Transverse colon (tissue), 4 donors: ENCODE measurements at regions not wholly inside any gene's neighbourhood (a gene's known extent, or its start where the extent isn't known, plus 50 kb on each side); places are given as distances from the start of the nearest gene placed in this dataset.

Experiments
- EP300 ChIP-seq: sonication (generic); formaldehyde crosslinking; IDR thresholded peaks from one replicate; pipeline ENCODE4 v1.6.1; 2017; ENCODE audit warnings: antibody characterized with exemption, low read depth
- POLR2A ChIP-seq: fragments of 450-650 bp; IDR thresholded peaks from one replicate; pipeline ENCODE4 v1.6.1; 2016; ENCODE audit warnings: antibody characterized with exemption, mild to moderate bottlenecking, moderate library complexity
- POLR2AphosphoS5 ChIP-seq, 3 donors: sonication (generic); formaldehyde crosslinking; IDR thresholded peaks; one replicate each; pipeline ENCODE4 v1.6.1; 2016; ENCODE audit warnings: antibody characterized with exemption in 3 of 3
- TF ChIP-seq, protein P1 (sequence below), 5 experiments: fragments of 200-600 bp in 3 of 5; fragments of 450-650 bp in 2 of 5; sonication (generic) in 3 of 5; IDR thresholded peaks; 1 replicate in 2 of 5; 2 replicates in 3 of 5; pipeline ENCODE4 v1.5.1; 2016 to 2017; ENCODE audit warnings: antibody characterized with exemption in 5 of 5, inconsistent platforms in 3 of 5, mild to moderate bottlenecking in 2 of 5, moderate library complexity in 1 of 5

DNA sequence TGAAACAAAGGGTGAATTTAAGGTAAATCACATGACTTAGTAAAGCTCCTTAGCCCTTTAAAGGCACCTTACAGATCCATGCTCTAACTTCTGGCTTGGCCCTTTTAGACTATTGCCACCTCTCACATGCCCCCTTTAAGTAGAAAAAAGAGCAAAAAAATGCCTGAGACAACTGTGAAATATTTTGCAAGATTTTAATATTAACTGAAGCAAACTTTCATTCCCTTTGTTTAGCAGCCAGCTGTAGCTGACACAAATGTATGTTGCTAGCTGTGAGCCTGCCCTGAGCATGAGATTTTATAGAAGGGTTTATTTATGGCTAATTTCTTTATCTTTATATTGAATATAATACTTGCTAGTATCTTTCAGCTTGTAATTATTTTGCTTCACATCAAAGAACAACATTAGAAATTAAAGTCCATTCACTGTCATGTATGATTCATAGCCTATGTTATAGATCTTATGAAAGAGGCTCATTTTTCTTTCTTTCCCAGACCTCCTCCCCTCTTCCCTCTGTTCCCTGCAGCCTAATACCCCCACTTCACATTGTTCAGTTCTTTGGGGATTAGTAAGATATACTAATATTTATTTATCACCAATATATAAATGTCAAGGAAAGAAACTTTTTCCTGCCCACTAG is 637.2 kb upstream of the ZEB2 start:
- TF ChIP-seq, protein P1, sequence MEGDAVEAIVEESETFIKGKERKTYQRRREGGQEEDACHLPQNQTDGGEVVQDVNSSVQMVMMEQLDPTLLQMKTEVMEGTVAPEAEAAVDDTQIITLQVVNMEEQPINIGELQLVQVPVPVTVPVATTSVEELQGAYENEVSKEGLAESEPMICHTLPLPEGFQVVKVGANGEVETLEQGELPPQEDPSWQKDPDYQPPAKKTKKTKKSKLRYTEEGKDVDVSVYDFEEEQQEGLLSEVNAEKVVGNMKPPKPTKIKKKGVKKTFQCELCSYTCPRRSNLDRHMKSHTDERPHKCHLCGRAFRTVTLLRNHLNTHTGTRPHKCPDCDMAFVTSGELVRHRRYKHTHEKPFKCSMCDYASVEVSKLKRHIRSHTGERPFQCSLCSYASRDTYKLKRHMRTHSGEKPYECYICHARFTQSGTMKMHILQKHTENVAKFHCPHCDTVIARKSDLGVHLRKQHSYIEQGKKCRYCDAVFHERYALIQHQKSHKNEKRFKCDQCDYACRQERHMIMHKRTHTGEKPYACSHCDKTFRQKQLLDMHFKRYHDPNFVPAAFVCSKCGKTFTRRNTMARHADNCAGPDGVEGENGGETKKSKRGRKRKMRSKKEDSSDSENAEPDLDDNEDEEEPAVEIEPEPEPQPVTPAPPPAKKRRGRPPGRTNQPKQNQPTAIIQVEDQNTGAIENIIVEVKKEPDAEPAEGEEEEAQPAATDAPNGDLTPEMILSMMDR (IDR thresholded peaks at IDR 0.05) = no peak
- TF ChIP-seq POLR2AphosphoS5 (IDR thresholded peaks at IDR 0.05) (no peak), POLR2A (no peak), EP300 (no peak)
